GM19238 (cell line): ENCODE measurements at regions not wholly inside any gene's neighbourhood (a gene's known extent, or its start where the extent isn't known, plus 50 kb on each side); places are given as distances from the start of the nearest gene placed in this dataset.

ENCODE experiments used
- DNase-seq: peaks from one replicate; pipeline ENCODE4 v3.0.0; 2011; ENCODE audit warnings: low spot score; ENCODE audit not compliant: insufficient read length

GRCh38 chr6:101294676-101295075 is 98.8 kb upstream of the GRIK2 start:
- no peak for DNase-seq

DNA sequence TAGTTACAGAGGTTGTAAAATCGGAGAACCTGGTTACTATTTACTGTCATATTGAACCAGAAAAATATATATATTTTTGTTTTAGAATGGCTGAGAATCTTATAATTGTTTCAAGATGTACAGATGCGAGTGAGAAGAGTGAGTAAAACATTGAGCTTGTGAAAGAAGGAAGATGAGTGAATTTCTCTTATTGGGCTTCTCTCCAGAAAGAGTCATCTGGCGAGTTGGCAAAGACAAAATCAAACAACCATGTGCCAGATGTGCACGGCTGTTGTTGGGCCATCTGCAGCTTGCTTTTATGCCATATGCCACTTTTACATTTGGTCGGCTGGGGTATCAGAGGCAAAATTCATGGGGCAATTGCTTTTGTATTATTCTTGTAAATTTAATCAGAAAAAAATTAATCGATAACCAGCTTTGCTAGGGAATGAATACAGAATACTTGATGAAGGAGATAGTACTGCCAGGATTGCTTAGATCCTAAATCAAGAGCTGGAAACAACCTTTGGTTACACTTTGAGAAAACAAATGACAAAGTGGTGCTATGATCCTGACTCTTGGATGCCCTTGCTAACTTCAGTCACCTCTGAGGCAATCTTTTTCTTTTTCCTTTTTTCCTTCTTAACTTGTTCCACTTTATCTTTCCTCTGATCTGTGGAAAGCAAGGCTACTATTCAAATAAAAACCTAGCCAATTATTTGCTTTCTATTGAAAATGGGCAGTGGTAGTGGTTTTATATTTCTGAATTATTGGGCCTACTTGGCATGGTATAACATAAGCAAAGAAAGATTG is 97.1 kb upstream of the GRIK2 start:
- DNase-seq = no peak

DNA sequence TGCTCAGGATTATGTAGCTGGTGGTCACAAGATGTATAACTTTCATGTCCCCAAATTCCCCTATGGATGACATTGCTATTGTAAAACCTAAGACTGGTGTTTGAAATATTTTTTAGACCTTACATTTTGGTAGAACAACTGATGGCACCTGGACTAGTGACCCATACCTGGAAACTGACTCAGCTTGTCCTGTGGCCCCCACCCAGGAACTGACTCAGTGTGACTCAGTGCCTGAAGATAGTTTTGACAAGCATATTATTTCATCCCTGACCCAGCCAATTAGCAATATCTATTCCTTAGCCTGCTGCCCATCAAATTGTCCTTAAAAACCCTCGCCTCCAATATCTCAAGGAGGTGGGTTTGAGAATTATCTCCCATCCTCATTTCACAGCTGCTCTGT is 90.9 kb upstream of the GRIK2 start:
- no peak for DNase-seq

DNA sequence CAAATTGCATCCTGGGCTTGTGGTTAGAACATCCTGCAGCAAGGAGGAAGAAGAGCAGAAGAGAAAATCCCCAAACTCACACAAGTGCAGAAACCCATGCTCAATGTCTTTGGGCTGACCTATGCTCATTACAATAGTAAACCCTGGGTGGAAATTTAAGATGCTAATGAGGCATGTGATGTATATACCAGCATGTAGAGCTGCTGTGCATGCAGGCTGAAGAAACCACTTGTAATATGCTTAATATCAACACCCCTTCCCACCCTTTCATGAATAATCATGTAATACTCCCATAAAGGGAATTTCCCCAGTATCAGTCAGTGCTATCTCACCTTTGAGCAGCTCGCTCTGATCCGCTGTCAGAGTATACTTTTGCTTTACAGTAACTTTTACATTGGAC is 90.0 kb upstream of the GRIK2 start:
- DNase-seq = no peak

DNA sequence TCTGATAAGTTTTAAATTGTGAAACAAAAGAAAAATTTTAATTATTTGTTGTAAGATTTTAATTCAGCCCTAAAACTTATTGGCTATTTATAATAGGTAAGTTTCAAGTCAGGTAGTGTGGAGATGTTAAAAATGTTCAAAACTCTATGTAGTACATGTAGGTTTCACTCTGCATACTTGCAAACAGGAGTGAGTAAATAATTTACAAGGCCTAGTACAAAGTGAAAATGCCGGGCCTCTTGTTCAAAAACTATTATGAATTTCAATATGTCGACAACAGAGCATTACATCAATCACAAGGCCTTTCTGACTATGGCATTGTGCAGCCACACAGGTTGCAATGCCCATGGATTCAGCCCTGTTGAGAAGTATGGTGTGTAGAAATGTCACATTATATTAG is 80.9 kb upstream of the GRIK2 start:
- no peak for DNase-seq

GRCh38 chr6:101322921-101323320 is 70.6 kb upstream of the GRIK2 start:
- DNase-seq = no peak

DNA sequence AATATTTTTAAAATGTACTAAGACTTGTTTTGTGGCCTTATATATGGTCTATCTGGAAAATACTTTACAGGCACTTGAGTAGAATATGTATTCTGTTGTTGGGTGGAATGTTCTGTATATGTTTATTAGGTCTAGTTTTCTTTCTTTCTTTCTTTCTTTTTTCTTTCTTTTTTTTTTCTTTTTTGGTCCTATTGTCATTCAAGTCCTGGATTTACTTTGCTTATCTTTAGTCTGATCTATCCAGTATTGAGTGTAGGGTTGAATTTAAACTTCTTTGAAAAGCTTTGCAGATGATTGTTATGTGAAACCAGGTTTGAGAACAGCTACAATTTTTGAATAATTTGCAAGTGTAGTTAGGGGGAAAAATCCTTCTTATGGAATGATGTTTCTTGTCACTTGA is 67.1 kb upstream of the GRIK2 start:
- DNase-seq = no peak

DNA sequence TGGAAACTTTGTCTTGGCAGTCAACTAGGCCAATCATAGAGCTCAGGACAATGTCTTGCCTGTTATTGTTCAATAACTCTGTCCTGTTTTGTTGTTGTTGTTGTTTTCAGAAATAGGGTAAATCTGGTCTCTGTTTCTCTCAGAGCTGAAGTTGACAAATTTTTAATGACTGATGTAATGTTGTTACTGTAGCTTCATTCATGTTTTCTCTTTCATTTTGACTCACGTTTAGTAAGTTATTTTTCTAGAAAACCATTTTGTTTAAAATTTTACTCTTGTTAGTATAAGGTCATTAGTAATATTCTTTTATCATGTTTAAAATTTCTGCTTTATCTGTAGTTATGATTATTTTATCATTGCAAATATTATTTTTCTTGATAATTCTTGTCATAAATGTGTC is 51.6 kb upstream of the GRIK2 start:
- DNase-seq = no peak
